C4-2B (cell line): ENCODE measurements at regions not wholly inside any gene's neighbourhood (a gene's known extent, or its start where the extent isn't known, plus 50 kb on each side); places are given as distances from the start of the nearest gene placed in this dataset.

Experiments
- ZFX ChIP-seq: fragments of 450-650 bp; IDR thresholded peaks from 2 replicates; pipeline ENCODE4 v1.6.1; 2017
- TF ChIP-seq, protein P1 (sequence below): fragments of 450-650 bp; conservative IDR thresholded peaks from 2 replicates; pipeline ENCODE4 v1.5.1; 2017; ENCODE audit warnings: mild to moderate bottlenecking

GRCh38 chr4:10203851-10204250 lies 87.3 kb upstream of the WDR1 start:
- TF ChIP-seq, protein P1, sequence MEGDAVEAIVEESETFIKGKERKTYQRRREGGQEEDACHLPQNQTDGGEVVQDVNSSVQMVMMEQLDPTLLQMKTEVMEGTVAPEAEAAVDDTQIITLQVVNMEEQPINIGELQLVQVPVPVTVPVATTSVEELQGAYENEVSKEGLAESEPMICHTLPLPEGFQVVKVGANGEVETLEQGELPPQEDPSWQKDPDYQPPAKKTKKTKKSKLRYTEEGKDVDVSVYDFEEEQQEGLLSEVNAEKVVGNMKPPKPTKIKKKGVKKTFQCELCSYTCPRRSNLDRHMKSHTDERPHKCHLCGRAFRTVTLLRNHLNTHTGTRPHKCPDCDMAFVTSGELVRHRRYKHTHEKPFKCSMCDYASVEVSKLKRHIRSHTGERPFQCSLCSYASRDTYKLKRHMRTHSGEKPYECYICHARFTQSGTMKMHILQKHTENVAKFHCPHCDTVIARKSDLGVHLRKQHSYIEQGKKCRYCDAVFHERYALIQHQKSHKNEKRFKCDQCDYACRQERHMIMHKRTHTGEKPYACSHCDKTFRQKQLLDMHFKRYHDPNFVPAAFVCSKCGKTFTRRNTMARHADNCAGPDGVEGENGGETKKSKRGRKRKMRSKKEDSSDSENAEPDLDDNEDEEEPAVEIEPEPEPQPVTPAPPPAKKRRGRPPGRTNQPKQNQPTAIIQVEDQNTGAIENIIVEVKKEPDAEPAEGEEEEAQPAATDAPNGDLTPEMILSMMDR, result no peak
- no peak for TF ChIP-seq ZFX
